Mucosa of rectum (tissue), 2 donors: ENCODE measurements at regions not wholly inside any gene's neighbourhood (a gene's known extent, or its start where the extent isn't known, plus 50 kb on each side); places are given as distances from the start of the nearest gene placed in this dataset.
"Not testable (repeated sequence)": the region's sequence is repeated elsewhere in the genome, so short reads cannot be mapped to it uniquely, and the experiment has no call there.

Experiments used
- H3K27ac ChIP-seq, 2 donors: one replicate each; pipeline ENCODE4 v1.7.0; 2013; ENCODE audit warnings: inconsistent platforms in 2 of 2, low read depth in 2 of 2, low read length in 2 of 2
- H3K27me3 ChIP-seq, 2 donors: one replicate each; pipeline ENCODE4 v1.7.0; 2013; ENCODE audit warnings: low read length in 2 of 2; ENCODE audit not compliant: control insufficient read depth in 2 of 2, insufficient read depth in 2 of 2
- H3K36me3 ChIP-seq, 2 donors: one replicate each; pipeline ENCODE4 v1.7.0; 2013; ENCODE audit warnings: low read length in 2 of 2; ENCODE audit not compliant: control insufficient read depth in 2 of 2, insufficient read depth in 2 of 2
- H3K4me1 ChIP-seq, 2 donors: one replicate each; pipeline ENCODE4 v1.7.0; 2013; ENCODE audit warnings: low read length in 2 of 2, mild to moderate bottlenecking in 1 of 2; ENCODE audit not compliant: control insufficient read depth in 2 of 2, insufficient read depth in 2 of 2
- H3K4me3 ChIP-seq, 2 donors: one replicate each; pipeline ENCODE4 v1.7.0; 2013; ENCODE audit warnings: low read length in 2 of 2
- H3K9ac ChIP-seq, 2 donors: one replicate each; pipeline ENCODE4 v1.7.0; 2013; ENCODE audit warnings: low read length in 2 of 2, low read depth in 1 of 2, mild to moderate bottlenecking in 1 of 2
- H3K9me3 ChIP-seq, 2 donors: one replicate each; pipeline ENCODE4 v1.7.0; 2013; ENCODE audit warnings: low read length in 2 of 2; ENCODE audit not compliant: control insufficient read depth in 2 of 2
- donor health status: healthy.
- donor health status: Normal muscosa, but diverticular disease.

DNA sequence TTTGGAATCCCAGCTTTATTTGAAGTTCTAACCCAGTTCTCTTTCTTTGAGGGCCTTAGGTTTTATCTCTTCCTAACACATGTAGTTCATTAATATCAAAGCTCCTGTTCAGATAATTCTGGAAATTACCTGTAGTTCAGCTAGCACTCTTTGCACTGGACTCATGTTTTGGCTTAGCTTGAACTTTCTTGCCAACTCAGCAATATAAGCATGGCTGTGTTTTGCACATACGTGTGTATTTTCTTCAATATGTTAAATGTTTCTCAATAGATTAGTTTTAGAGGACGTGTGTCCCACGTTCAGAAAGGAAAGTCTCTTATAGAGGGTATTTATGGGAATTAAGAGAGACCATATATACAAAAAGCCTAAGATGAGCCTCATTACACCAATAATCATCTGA is 271.8 kb upstream of the USP25 start:
- Histone ChIP-seq H3K27me3 (no peaks in the 10 kb centered on the region), H3K9me3 (no peaks in the 10 kb centered on the region), H3K36me3 (no peaks in the 10 kb centered on the region), H3K9ac (no peak overlapping the region), H3K4me3 (no peak overlapping the region), H3K4me1 (peaks cover 5 to 12% of the 10 kb centered on the region in 2 donors), H3K27ac (no peak overlapping the region)

- H3K27me3 ChIP-seq: no peaks in the 10 kb centered on the region
- H3K9me3 ChIP-seq: no peaks in the 10 kb centered on the region
- H3K4me3 ChIP-seq: no peak overlapping the region
- no peaks in the 10 kb centered on the region for H3K4me1 ChIP-seq
- no peak overlapping the region for H3K9ac ChIP-seq
- H3K36me3 ChIP-seq: no peaks in the 10 kb centered on the region
- H3K27ac ChIP-seq: no peak overlapping the region
Observed at GRCh38 chr21:15462092-15462491, 267.7 kb upstream of the USP25 start.

DNA sequence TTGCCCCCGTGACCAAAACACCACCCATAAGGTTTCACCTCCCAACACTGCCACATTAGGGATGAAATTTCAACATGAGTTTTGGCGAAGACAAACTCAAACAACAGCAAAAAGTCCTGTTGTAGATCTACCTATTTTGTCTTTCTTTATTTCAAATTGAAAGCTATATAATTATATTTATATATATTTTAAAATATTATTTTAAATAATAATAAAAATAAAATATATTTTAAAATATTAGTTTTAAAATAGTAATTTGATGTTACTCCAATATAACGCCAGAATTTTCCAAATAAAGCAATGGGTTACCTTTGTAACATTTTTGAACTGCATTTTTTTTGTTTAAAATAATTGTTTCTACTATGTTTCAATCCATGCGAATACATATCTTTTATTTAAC is 263.5 kb upstream of the USP25 start:
- H3K4me1 ChIP-seq: no peaks in the 10 kb centered on the region
- H3K27ac ChIP-seq: no peak overlapping the region
- H3K9me3 ChIP-seq: no peaks in the 10 kb centered on the region

GRCh38 chr21:15468368-15468767 is 261.4 kb upstream of the USP25 start:
- H3K9ac ChIP-seq: no peak overlapping the region
- H3K9me3 ChIP-seq: no peaks in the 10 kb centered on the region
- no peak overlapping the region for H3K4me3 ChIP-seq
- no peaks in the 10 kb centered on the region for H3K36me3 ChIP-seq
- no peak overlapping the region for H3K27ac ChIP-seq
- H3K4me1 ChIP-seq: no peaks in the 10 kb centered on the region
- no peaks in the 10 kb centered on the region for H3K27me3 ChIP-seq

More for the DNA sequence above, 263.5 kb upstream of the USP25 start:
- Histone ChIP-seq H3K9ac (no peak overlapping the region), H3K4me3 (no peak overlapping the region), H3K27me3 (no peaks in the 10 kb centered on the region), H3K36me3 (no peaks in the 10 kb centered on the region)

DNA sequence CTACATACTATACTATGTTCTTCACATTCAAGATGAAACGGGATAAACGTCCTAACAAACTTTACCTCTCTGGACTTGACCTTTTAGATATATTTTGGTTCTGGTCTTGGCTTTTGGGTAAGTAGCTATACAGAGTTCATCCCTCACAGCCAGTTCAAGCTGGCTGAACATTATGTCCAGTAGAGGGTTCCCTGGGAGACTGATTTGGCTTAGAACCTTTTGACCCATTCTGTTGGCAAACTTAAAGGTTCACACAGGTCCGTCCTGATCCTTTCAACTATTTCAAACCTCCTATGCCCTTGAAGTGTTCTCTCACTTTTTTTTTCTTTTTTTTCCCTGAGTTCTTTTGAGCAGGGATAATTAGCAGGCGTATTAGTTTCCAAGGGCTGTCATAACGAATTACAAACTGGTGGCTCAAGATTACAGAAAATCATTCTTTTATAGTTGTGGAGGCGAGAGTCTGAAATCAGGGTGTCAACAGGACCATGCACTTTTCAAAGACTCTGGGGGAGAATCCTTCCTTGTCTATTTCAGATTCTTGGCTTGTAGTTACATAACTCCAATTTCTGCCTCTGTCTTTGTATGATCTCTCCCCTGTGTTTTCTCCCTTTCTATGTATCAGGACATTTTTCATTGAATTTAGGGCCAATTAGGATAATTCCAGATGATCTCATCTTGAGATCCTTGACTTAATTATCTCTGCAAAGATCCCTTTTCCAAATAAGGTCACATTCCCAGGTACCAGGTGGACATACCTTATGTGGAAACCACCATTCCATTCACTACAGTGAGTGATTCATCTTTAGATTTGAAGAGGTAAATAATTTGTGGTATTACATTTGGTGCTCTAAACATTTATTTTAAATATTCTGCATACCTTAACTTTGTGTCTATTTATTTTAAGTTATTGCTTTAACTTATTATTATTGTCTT is 257.4 kb upstream of the USP25 start:
- Histone ChIP-seq H3K27ac (no peak overlapping the region), H3K4me1 (no peaks in the 10 kb centered on the region), H3K9ac (no peak overlapping the region), H3K27me3 (no peaks in the 10 kb centered on the region), H3K4me3 (no peak overlapping the region), H3K36me3 (no peaks in the 10 kb centered on the region), H3K9me3 (peaks cover 0 to 2% of the 10 kb centered on the region in 2 donors)

GRCh38 chr21:15477773-15478172 is 252.0 kb upstream of the USP25 start:
- H3K4me3 ChIP-seq, H3K9ac ChIP-seq, H3K36me3 ChIP-seq, H3K9me3 ChIP-seq, H3K27me3 ChIP-seq, H3K4me1 ChIP-seq, H3K27ac ChIP-seq: not testable (repeated sequence)

GRCh38 chr21:15480160-15480559 is 249.6 kb upstream of the USP25 start:
- Histone ChIP-seq H3K4me3 (no peak overlapping the region), H3K27ac (no peak overlapping the region), H3K4me1 (no peaks in the 10 kb centered on the region), H3K36me3 (no peaks in the 10 kb centered on the region), H3K27me3 (no peaks in the 10 kb centered on the region), H3K9me3 (peaks cover 0 to 2% of the 10 kb centered on the region in 2 donors), H3K9ac (no peak overlapping the region)

GRCh38 chr21:15483138-15483780 is 246.5 kb upstream of the USP25 start:
- Histone ChIP-seq H3K27me3 (no peaks in the 10 kb centered on the region), H3K9ac (no peak overlapping the region), H3K36me3 (no peaks in the 10 kb centered on the region), H3K4me1 (no peaks in the 10 kb centered on the region), H3K27ac (no peak overlapping the region), H3K4me3 (no peak overlapping the region), H3K9me3 (no peaks in the 10 kb centered on the region)

- Histone ChIP-seq H3K4me1 (no peaks in the 10 kb centered on the region), H3K27ac (no peak overlapping the region), H3K27me3 (no peaks in the 10 kb centered on the region), H3K9ac (no peak overlapping the region), H3K4me3 (no peak overlapping the region), H3K36me3 (no peaks in the 10 kb centered on the region), H3K9me3 (no peaks in the 10 kb centered on the region)
Observed at GRCh38 chr21:15486460-15487195, 243.2 kb upstream of the USP25 start.

GRCh38 chr21:15487196-15487550 is 242.6 kb upstream of the USP25 start:
- Histone ChIP-seq H3K27ac (no peak overlapping the region), H3K27me3 (no peaks in the 10 kb centered on the region), H3K9me3 (no peaks in the 10 kb centered on the region), H3K4me3 (no peak overlapping the region), H3K4me1 (no peaks in the 10 kb centered on the region), H3K36me3 (no peaks in the 10 kb centered on the region), H3K9ac (no peak overlapping the region)
